ENCODE measurements at regions not wholly inside any gene's neighbourhood (a gene's known extent, or its start where the extent isn't known, plus 50 kb on each side); places are given as distances from the start of the nearest gene placed in this dataset.
"Not testable (repeated sequence)": the region's sequence is repeated elsewhere in the genome, so short reads cannot be mapped to it uniquely, and the experiment has no call there.

GRCh38 chr10:35946556-35946955 is 304.5 kb upstream of the FZD8 start:
- no peak for DNase-seq

- no peak for DNase-seq
Observed at GRCh38 chr10:35942057-35942456, 300.0 kb upstream of the FZD8 start.

GRCh38 chr10:35940141-35941041 is 298.3 kb upstream of the FZD8 start:
- DNase-seq = no peak

GRCh38 chr10:35938160-35938559 is 296.1 kb upstream of the FZD8 start:
- no peak for DNase-seq

- no peak for DNase-seq
Observed at GRCh38 chr10:35937546-35937945, 295.4 kb upstream of the FZD8 start.

GRCh38 chr10:35934642-35934995 is 292.5 kb upstream of the FZD8 start:
- DNase-seq = no peak

- DNase-seq = no peak
Observed at GRCh38 chr10:35933940-35934641, 292.0 kb upstream of the FZD8 start.

GRCh38 chr10:35933491-35933890 is 291.4 kb upstream of the FZD8 start:
- DNase-seq = no peak

GRCh38 chr10:35929962-35930361 is 287.9 kb upstream of the FZD8 start:
- not testable (repeated sequence) for DNase-seq

GRCh38 chr10:35928748-35929147 is 286.7 kb upstream of the FZD8 start:
- DNase-seq = no peak

GRCh38 chr10:35927990-35928488 is 285.9 kb upstream of the FZD8 start:
- DNase-seq = no peak

- no peak for DNase-seq
Observed at GRCh38 chr10:35927341-35927740, 285.2 kb upstream of the FZD8 start.

- DNase-seq = no peak
Observed at GRCh38 chr10:35926846-35927245, 284.8 kb upstream of the FZD8 start.

- DNase-seq = no peak
Observed at GRCh38 chr10:35925493-35925892, 283.4 kb upstream of the FZD8 start.

GRCh38 chr10:35924759-35925158 is 282.7 kb upstream of the FZD8 start:
- no peak for DNase-seq

GRCh38 chr10:35922876-35923600 is 280.9 kb upstream of the FZD8 start:
- no peak for DNase-seq

GRCh38 chr10:35921866-35922350 is 279.8 kb upstream of the FZD8 start:
- DNase-seq = no peak

GRCh38 chr10:35916791-35917190 is 274.7 kb upstream of the FZD8 start:
- DNase-seq = no peak

GRCh38 chr10:35913628-35914027 is 271.5 kb upstream of the FZD8 start:
- no peak for DNase-seq

- DNase-seq = no peak
Observed at GRCh38 chr10:35912615-35913569, 270.8 kb upstream of the FZD8 start.

- no peak for DNase-seq
Observed at GRCh38 chr10:35911954-35912353, 269.9 kb upstream of the FZD8 start.

GRCh38 chr10:35911233-35911632 is 269.1 kb upstream of the FZD8 start:
- no peak for DNase-seq
